ENCODE measurements at regions not wholly inside any gene's neighbourhood (a gene's known extent, or its start where the extent isn't known, plus 50 kb on each side); places are given as distances from the start of the nearest gene placed in this dataset.

DNA sequence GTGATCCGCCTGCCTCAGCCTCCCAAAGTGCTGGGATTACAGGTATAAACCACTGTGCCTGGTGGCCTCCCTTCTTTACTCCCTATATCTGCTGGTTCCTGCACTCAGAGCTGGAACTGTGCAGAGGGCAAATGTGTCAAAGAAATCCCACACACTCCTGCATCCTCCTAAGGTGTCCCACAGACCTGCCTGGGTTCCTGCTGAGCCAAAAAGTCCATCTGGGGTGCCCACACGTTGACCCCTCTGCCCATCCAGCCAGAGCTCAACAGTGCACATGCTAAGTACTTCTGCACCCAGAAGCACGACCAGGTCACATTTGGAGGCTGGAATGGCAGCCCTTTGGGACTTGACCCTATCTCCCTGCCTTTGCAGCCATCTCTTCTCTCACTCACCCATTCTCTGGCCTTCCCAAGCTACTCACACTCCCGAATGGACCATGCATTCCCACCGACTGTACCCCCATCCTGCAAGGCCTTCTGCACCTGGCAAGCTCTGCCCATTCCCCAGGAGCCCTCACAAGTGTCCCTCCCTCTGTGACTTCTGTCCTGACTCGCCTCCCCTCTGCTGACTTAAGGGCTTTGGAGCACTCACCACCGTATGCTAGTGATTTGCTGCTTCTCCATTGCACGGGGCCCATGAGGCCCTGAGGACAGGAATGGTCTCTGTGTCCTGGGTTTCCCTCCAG is 152.1 kb downstream of the KCTD15 start:
- no peak for DNase-seq

DNA sequence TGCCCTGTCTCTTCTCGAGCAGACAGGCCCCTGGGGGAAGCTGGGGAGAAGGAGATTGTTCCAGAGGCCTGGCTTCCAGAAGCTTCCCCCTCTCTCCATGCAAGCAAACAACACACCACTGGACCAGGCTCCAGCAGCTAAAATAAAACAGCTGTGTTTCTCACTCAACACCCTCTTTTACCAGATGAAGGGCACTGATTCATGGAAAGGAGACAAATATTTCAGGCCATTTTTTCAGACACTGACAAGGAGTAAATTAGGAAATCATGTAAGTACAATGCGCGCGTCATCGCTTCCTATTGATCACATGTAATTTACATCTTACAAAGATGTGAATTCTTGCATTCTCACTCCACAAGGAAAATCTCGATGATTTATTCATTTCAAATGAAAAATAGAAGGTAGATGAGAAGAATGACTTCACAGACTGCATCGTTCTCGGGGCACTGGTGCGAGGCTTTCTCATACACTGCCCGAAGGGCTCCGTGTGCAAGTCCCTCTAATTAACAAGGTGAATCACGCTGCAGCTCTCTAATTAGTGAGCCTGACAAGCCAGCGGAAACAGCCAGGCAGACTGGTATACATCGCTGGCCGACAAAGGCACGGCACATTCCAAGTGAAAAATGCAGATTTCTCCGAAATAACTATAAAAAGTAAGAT is 153.6 kb downstream of the KCTD15 start:
- DNase-seq: no peak

DNA sequence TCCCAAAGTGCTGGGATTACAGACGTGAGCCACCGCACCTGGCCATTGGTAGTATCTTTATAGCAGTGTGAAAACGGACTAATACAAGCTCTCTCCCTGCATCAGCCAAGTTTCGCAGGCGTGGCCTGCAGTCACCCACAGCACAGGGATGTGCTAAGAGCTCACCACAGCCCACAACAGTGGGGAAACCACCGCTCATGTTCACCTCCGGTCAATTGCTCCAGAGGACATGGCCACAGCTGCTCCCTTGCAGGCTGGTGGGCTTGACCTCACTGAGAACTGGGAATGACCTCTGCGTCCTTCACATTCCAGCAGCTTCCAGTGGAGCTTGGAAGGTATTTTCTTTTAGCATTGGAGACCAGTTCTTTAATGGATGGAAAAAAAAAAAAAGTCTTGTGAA is 156.4 kb downstream of the KCTD15 start:
- DNase-seq: no peak

DNA sequence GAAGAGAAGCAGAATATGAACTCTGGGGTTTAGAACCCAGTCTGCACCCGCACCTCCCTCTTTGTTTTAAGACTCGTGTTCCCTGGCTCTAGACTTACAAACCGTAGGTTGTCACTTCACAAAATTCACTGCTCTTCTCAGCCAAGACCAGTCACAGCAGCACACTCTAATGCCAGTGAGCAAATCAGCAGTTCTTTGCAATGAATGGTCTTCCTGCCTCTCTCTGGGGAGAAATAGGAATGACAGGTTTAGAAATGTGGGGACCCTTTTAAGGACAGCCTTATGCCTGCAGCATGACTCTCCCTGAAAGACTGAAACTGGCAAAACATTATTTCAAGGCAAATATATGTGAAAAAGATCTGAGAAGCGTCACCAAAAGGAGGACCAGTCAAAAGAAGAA is 156.9 kb downstream of the KCTD15 start:
- DNase-seq: no peak

DNA sequence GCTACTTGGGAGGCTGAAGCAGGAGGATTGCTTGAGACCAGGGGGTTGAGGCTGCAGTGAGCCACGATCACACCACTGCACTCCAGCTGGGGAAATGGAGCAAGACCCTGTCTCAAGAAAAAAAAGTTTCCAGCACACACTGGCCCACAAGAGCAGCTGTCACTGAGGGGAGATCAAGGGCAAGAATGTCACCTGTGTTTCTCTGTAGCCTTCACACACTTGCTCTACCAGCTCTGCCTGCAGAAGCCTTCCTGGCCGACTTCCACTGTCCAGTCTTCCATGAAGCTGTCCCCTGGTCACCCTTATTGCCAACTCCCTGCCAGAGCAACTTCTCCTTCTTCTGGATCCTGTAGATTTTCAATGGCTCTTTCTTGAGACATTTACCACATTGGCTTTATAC is 158.0 kb downstream of the KCTD15 start:
- no peak for DNase-seq

DNA sequence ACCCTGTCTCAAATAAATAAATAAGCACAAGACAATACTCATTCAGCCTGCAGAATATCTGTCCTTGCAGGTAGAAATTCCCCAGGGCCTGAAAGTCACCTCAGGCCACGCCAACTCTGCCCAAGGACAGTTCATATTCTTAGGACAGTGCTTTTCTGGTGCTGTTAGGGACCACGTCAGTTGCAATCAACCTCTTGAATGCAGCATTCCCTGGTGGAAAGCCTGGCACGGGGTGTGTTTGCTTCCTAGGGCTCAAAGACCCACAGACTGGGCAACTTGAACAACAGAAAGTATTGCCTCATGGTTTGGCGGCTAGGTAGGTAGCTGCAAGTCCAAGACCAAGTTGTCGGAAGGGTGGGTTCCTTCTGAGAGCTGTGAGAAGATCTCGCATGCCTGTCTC is 160.3 kb downstream of the KCTD15 start:
- DNase-seq: no peak

DNA sequence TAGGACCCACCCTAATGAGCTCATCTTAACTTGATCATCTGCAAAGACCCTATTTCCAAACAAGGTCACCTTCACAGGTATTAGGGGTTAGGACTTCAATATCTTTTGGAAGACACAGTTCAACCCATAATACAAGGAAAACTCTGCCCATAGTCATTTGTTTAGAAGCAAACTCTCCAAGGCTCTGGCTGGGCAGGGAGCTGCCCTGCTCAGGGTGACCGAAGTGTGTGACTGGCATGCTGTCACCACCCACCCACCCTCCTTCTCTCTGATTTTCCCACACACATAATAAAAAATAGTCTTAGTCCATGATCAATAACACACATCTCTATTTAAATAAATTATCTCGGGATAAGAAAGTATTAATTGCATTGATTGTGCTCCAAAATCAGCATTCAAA is 161.1 kb downstream of the KCTD15 start:
- no peak for DNase-seq

DNA sequence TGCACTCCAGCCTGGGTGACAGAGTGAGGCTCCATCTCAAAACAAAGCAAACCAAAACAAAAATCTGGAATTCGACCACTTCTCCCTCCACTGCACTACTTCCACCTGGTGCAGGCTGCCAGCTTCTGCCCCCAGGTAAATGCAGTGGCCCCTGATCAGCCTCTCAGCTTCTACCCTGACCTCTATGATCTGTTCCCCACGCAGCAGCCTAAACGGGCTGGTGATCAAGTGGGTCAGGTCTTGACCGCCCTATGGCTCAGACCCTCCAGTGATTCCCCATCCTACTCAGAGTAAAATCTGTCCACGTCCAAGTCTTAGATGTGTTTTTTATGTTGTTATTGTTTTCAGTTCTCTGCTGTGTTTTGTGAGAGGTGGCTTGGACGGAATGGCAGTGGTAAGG is 163.9 kb downstream of the KCTD15 start:
- DNase-seq: no peak

DNA sequence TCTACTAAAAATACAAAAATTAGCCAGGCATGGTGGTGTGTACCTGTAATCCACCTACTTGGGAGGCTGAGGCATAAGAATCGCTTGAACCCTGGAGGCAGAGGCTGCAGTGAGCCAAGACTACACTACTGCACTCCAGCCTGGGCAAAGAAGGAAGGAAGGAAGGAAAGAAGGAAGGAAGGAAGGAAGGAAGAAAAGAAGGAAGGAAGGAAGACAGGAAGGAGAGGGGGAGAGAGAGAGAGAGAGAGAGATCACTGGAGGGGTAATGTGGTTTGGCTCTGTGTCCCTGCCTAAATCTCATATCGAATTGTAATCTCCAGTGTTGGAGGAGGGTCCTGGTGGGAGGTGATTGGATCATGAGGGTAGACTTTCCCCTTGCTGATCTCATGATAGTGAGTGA is 165.5 kb downstream of the KCTD15 start:
- no peak for DNase-seq

DNA sequence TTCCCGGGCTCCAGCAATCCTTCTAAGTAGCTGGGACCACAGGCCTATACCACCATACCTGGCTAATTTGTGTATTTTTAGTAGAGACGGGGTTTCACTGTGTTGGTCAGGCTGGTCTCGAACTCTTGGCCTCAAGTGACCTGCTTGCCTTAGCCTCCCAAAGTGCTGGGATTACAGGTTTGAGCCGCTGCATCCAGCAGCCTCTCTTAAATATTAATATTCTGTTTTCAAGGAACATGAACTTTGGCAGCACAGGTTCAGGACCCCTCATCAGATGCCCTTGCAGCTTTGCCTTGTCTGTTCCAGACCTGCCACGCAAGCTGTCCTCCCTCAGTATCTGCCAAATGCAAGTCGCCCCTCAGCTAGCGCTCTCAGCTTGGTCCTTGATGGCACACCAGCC is 166.8 kb downstream of the KCTD15 start:
- DNase-seq: no peak

DNA sequence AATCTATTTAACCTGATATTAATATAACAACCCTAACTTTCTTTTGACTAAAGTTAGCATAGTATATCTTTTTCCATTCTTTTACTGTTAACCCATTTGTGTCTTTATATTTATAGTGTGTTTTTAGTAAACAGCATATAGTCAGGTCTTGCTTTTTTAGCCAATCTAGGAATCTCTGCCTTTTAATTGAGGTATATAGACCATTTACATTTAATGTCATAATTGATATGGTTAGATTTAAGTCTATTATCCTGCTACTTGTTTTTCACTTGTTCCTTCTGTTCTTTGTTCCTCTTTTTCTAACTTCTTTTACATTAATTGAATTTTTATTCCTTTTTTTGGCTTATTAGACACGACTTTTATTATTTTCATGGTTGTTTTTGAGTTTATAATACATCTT is 174.4 kb downstream of the KCTD15 start:
- no peak for DNase-seq

DNA sequence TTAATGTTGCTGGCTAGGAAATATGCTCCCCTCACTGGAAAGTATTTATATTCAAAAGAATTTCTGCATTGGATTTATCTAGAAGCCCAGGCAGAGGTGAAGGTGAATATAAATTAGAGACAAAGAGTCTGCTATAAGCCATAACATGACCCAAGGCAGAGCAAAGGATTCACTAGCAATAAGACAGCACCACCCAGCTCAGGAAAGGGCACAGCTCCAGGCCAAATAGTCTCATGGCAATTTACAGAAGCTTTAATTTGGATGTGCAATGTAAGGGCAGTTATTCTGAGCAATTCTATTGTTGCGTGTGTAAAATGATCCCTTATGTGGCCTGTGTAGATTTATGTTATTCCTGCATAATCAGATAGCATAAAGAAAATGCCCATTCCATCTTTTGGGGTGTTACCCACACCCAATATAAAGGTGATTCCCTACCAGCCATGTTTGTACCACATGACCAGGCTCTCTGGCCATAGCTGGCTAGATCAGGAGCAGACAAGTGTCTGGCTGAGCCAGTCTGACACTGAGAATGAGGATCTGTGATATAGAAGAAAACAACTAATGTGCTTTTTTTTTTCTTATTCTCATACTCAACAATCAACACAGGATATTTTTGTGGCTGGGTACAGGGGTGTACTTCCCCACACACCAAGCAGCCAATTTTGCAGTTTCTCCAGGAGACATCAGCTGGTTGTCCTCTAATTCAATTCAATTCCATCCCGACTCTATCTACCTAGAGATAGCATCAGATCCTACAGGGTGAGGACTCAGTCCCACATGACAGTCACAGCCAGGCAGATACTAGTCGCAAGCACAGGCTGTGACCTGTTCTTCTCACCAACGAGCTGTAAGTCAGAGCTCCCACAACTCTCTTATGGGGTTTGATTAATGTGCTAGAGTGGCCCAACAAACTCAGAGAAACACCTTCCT is 181.4 kb downstream of the KCTD15 start:
- DNase-seq: no peak

DNA sequence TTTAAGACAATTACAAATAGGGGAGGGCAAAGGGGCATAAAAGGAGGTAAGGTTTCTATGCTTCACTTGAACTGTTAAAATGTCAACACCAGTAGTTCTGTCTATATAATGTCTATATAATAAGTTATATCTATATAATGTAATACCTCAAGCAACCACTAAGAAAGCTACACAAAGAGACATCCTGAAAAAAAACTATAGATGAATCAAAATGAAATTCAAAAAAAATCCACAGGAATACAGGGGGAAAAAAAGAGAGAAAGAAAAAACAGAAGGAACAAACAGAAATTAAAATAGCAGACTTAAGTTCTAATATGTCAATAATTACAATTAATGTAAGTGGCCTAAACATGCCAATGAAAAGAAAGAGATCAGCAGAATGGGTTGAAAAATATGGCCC is 186.0 kb downstream of the KCTD15 start:
- DNase-seq: no peak

DNA sequence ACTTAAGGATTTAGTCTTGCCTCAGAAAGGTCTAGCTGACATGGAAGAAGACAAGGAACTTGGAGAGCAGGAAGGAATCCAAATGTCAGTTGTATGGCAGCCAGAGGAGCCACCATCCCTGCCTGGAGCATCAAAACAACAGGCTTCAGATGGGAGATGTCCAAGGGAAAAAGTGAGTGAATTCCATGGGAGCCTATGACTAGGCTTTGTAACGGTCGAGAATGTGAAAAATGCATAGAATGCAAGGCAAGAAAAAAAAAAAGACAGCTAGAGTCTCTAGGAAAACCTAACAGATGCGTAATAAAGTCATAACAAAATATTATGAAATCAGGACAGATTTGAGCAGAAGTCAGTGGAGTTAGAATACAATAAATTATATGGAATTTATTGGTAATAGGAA is 183.7 kb upstream of the LSM14A start:
- DNase-seq: no peak

DNA sequence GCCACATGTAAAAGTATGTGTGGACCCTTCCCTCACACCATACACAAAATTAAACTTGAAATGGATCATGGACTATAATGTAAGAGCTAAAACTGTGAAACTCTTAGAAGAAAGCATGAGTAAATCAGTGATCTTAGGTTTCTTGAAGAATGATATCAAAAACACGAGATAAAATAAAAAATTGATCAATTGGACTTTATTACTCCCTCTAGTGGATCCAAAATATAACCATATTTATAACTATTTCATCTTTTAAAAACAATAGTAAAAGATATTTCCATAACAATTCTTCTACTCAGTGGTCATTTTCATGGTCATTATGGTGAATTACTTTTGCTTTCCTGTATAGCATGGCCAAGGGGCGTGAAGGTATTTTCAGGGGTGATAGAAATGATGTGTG is 174.6 kb upstream of the LSM14A start:
- DNase-seq: no peak

DNA sequence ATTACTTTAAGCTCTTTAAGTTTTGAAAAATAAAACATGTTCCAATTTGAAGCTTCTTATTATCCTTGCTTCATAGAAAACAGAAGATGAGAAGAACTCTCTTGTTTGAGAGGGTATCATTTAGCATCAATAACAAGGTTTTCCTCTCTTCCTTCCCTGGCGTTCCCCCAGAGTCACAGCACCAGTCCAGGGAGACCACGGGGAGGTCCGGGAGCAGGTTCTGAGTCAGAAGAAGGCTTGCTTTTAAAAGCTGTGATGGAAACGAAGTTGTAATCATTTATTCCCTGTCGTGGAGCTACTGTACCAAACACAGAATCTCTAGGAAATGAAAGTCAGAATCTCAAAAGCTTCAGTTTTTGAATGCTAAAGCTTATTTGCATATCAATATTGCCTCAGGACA is 174.0 kb upstream of the LSM14A start:
- DNase-seq: no peak

DNA sequence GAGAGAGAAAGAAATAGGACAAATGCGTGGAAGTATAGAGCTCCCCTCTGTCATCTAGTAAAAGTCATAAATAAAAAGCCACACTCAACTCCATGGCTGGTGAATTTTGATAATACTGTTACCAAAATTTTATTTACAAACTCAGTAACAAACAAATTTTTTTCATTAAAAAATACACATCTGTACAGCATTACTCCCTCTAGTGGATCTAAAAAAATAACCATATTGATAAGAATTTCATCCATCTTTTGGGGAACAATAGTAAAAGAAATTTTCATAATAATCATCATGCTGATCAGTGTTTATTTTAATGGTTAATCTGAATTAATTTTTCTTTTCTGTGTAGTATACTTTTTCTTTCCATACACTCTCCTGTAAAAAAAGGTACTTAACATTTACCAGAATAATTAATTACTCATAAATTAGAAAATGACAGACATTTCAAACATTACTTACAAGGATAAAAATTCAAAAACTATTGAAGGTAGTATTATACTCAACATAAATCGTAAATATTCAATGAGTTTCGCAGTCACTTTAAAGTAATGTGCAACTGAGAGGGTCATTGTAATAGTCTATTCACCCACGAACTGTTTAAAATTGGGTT is 173.5 kb upstream of the LSM14A start:
- no peak for DNase-seq

DNA sequence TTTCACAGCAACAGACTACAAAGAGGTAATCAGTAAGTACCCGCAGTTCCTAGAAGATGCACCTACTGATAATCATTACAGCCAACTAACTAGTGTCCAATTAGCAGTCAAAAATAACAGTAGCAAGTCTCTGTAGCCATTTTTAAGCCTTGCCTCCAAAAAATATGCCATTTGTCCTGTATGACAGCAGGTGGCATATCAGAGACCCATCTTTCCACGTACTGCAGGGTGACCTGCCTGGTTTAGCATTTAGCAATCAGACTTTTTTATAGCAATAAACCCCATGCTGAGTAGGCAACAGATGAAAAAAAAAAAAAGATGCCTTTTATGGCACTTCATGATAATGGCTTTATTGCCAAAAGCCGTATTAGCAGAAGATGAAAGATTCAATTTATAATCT is 155.3 kb upstream of the LSM14A start:
- DNase-seq: no peak

DNA sequence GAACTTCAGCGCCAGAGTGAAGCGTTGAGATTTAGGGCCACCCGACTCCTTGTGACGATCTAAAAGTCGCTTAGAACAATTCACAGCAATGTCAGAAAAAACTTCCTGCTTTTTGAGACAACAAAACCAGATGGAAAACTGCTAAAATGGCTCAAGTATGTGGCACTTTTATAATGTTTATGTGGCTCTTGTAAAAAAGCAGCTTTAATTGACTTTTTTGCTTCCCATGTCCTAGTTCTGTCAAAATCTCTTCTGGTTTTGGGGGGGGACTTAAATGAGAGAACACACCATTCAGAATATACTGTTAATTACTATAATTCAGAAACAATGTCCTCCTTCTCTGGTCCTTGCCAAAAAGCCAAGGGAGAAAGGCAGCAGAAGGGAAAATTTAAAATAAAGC is 154.7 kb upstream of the LSM14A start:
- DNase-seq: no peak

DNA sequence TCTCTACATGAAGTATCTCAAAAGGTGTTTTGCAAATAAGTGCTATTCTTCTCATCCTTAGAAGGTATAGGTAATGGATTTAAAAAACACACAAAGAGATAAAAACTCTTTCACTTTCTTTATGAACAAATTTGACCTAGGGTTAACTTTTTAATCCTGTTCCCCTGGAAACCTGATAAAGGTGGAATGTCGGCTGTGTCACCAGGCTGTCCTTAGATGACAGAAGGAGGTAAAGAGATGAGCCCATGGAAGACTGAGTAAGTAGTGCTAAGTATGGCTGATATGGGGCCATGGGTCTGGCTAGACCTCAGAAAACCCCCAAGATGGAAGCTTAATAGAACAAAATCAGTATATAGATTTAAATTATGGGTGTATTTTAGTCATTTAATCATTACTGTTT is 153.8 kb upstream of the LSM14A start:
- DNase-seq: no peak

DNA sequence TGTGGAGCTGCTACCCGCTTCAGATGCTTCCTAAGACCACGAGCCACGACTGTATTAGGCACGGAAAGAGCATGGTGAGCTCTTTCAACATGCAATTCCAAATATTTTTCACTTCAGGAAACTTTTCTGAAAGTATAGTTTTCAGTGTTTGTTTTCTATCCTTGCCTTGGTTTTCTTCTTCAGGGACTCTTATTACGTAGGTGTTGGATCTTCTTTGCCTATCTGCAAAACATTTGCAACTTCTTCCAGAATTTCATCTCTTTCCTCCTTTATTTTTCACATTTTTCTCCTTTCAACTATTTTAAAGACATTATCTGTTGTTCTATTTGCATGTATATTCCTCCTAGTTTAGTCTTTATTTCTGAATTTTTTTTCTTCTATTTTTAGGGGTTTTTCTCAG is 148.9 kb upstream of the LSM14A start:
- no peak for DNase-seq

DNA sequence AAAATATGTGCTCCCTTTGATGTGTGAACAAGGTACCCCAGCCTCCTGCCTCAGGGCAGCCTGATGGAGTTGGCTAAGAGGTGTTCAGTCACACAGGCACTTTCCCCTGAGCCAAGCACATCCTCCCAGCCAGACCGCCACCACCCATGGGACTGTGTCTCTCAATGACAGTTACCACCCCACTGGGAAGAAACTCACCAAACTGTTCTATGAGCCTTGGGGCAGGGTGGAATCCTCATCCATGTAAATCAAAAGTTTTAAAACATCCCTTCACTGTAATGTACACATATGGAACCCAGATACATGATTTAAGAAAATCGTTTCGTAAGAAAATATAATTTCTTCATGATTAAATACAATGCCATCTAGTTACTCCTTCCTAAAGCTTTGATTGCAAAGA is 138.4 kb upstream of the LSM14A start:
- no peak for DNase-seq

DNA sequence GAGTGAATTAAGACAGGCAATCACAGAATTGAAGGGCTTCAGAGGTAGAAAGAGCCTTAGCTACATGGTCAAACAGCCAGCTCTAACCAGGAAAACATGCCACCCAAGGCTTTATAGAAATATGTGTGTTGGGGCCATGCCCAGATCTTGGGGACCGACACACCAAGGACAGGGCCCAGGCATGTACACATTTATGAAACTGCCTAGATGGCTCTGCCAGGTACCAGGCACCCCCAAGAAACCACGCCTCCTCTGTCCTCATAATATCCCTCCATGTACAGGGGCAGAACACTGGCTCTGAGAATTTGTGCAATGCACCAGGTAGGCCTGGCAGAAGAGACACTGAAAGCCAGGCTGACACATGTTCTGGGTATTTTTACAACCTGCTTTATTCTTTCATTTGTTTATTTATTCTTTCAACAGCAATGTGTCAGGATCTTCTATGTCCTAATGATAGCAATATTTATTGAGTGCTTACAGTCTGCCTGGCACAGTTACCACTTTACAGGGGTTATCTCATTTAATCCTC is 137.9 kb upstream of the LSM14A start:
- no peak for DNase-seq
